Sigmoid colon (tissue), 6 donors: ENCODE measurements at regions not wholly inside any gene's neighbourhood (a gene's known extent, or its start where the extent isn't known, plus 50 kb on each side); places are given as distances from the start of the nearest gene placed in this dataset.
A peak's percentile ranks its signal among the peaks of the same experiment; 100 is the strongest.

Experiments
- DNase-seq: peaks from one replicate; pipeline ENCODE4 v3.0.0-alpha.2; 2019
- H3K27ac ChIP-seq, 4 donors: fragments of 200-600 bp; sonication (generic); one replicate each; pipeline ENCODE4 v1.5.1; 2016 to 2019; ENCODE audit warnings: mild to moderate bottlenecking in 1 of 4
- H3K27me3 ChIP-seq, 3 donors: fragments of 200-600 bp; sonication (generic); one replicate each; pipeline ENCODE4 v1.5.1; 2019; ENCODE audit warnings: mild to moderate bottlenecking in 1 of 3
- H3K36me3 ChIP-seq, 4 donors: fragments of 200-600 bp; sonication (generic); one replicate each; pipeline ENCODE4 v1.5.1; 2016 to 2019
- H3K4me1 ChIP-seq, 4 donors: fragments of 200-600 bp; sonication (generic); one replicate each; pipeline ENCODE4 v1.5.1; 2017 to 2019
- H3K4me3 ChIP-seq, 4 donors: fragments of 200-600 bp; sonication (generic); one replicate each; pipeline ENCODE4 v1.5.1; 2017 to 2019; ENCODE audit warnings: mild to moderate bottlenecking in 2 of 4, moderate library complexity in 1 of 4
- H3K9me3 ChIP-seq, 4 donors: fragments of 200-600 bp in 3 of 4; sonication (generic) in 3 of 4; one replicate each; pipeline versions ENCODE4 v1.5.1 to v1.6.1; 2013 to 2019
- EP300 ChIP-seq, 4 donors: sonication (generic); formaldehyde crosslinking; IDR thresholded peaks; one replicate each; pipeline ENCODE4 v1.6.1; 2017; ENCODE audit warnings: antibody characterized with exemption in 4 of 4
- POLR2A ChIP-seq, 2 donors: fragments of 450-650 bp; IDR thresholded peaks; one replicate each; pipeline ENCODE4 v1.6.1; 2016; ENCODE audit warnings: antibody characterized with exemption in 2 of 2, mild to moderate bottlenecking in 2 of 2, moderate library complexity in 2 of 2
- POLR2AphosphoS5 ChIP-seq, 4 donors: sonication (generic); formaldehyde crosslinking; IDR thresholded peaks; one replicate each; pipeline ENCODE4 v1.6.1; 2017; ENCODE audit warnings: antibody characterized with exemption in 4 of 4
- WGBS, 2 donors: extraction: QIAGEN DNeasy Blood & Tissue Kit; methylation state at CpG; one replicate each; pipeline ENCODE4 v1.1.7; 2013; 5-methylcytosine and 5-hydroxymethylcytosine counted together
- intact Hi-C: fragments of 100-400 bp; cut with DNase I; formaldehyde crosslinking; loops from one replicate; pipeline ENCODE4 v1.15.1; 2023
- TF ChIP-seq, protein P1 (sequence below), 4 experiments: fragments of 450-650 bp in 3 of 4; fragments of 200-600 bp in 1 of 4; IDR thresholded peaks; one replicate each; pipeline ENCODE4 v1.5.1; 2016 to 2019; ENCODE audit warnings: antibody characterized with exemption in 4 of 4, mild to moderate bottlenecking in 3 of 4, moderate library complexity in 2 of 4
- donor health status: healthy with polysubstance abuse.
- donor health status: healthy.

DNA sequence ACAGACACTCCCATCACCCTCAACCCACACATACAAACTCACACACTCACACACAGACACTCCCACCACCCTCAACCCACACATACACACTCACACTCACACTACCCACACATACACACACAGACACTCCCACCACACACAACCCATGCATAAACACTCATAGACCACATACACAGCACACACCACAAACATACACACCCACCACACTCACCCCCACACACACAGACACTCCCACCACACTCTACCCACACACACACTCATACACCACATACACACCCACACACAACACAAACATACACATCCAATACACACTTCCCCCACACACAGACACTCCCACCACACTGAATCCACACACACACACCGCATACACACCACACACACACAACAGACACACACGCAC lies 521.2 kb downstream of the TCERG1L start:
- Histone ChIP-seq H3K27me3 (no peaks in the 10 kb centered on the region), H3K9me3 (no peaks in the 10 kb centered on the region), H3K4me1 (no peaks in the 10 kb centered on the region), H3K27ac (no peak overlapping the region), H3K4me3 (no peak overlapping the region), H3K36me3 (no peaks in the 10 kb centered on the region)
- WGBS, 2 donors: 23 to 25% methylated on average over 2 of the region's 2 CpGs
- no peak for DNase-seq
- intact Hi-C loops: no loop called here
- TF ChIP-seq, protein P1, sequence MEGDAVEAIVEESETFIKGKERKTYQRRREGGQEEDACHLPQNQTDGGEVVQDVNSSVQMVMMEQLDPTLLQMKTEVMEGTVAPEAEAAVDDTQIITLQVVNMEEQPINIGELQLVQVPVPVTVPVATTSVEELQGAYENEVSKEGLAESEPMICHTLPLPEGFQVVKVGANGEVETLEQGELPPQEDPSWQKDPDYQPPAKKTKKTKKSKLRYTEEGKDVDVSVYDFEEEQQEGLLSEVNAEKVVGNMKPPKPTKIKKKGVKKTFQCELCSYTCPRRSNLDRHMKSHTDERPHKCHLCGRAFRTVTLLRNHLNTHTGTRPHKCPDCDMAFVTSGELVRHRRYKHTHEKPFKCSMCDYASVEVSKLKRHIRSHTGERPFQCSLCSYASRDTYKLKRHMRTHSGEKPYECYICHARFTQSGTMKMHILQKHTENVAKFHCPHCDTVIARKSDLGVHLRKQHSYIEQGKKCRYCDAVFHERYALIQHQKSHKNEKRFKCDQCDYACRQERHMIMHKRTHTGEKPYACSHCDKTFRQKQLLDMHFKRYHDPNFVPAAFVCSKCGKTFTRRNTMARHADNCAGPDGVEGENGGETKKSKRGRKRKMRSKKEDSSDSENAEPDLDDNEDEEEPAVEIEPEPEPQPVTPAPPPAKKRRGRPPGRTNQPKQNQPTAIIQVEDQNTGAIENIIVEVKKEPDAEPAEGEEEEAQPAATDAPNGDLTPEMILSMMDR (IDR thresholded peaks at IDR 0.05): no peak
- TF ChIP-seq POLR2A (IDR thresholded peaks at IDR 0.05) (no peak), EP300 (IDR thresholded peaks at IDR 0.05) (no peak), POLR2AphosphoS5 (IDR thresholded peaks at IDR 0.05) (no peak)

DNA sequence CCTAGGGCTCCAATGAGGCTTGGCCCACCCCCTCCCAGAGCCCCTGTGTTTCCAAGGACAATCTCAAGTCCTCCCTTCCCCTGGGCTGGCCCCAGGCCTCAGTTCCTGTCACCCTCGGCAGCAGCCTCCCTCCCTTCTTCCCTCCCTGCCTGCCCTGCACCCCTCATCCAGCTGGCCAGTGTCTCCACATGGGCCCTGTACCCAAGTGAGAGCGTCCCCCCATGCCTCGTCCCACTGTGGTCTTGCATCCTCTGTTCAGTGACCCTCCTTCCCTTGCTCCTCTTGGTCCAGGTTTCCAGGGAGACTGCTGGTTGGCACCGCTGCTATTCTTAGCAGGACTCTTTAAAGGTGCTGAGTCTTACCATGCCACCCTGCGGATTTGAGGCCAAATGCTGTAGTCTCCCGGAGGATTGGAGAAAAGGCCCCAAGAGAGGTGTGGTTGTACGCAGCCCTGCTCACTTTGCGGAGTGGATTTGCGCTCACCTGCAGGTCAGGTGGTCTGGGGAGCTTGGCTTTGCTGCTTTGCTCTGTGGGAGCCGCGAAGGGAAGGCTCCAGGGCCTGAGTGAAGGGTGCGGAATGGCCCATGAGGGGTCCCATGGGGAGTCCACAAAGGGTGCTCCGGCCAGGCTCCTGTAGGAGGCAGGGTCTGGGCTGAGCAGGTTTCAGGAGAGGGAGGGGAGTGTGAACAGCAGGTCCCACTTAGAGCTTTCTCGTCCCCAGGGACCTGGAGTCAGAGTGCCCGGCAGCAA lies 519.2 kb downstream of the TCERG1L start:
- intact Hi-C loops: no loop called here
- Histone ChIP-seq H3K4me1 (no peaks in the 10 kb centered on the region), H3K27ac (no peak overlapping the region), H3K4me3 (no peak overlapping the region), H3K9me3 (no peaks in the 10 kb centered on the region), H3K36me3 (no peaks in the 10 kb centered on the region), H3K27me3 (no peaks in the 10 kb centered on the region)
- DNase-seq: no peak
- TF ChIP-seq, protein P1 (IDR thresholded peaks at IDR 0.05): no peak
- no peak for TF ChIP-seq POLR2AphosphoS5 (IDR thresholded peaks at IDR 0.05)
- no peak for TF ChIP-seq EP300 (IDR thresholded peaks at IDR 0.05)
- TF ChIP-seq POLR2A (IDR thresholded peaks at IDR 0.05): no peak
- 86 to 92% methylated on average over 15 of the region's 15 CpGs for WGBS, 2 donors

DNA sequence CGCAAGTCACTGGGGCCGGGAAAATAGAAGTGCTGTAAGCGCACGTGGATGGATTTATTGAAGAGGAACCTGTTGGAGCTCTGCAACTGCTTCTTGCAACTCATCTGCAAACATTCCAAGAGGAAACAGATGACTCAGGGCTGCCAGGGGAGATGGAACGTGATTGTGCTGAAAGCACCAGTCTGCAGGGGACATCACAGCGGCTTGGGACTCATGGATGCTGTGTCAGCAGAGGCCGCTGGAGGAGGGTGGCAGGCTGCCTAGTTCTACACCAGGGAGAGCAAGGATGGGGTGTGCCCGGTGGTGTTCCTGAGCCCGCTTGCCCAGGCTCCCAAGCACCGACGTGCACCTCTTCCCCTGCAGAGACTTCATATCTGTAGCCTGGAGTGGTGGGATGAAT lies 515.7 kb downstream of the TCERG1L start:
- 81 to 82% methylated on average over 11 of the region's 11 CpGs for WGBS, 2 donors
- Histone ChIP-seq H3K9me3 (no peaks in the 10 kb centered on the region), H3K27ac (no peak overlapping the region), H3K4me1 (no peaks in the 10 kb centered on the region), H3K36me3 (no peaks in the 10 kb centered on the region), H3K4me3 (no peak overlapping the region), H3K27me3 (no peaks in the 10 kb centered on the region)
- intact Hi-C loops: no loop called here
- TF ChIP-seq EP300 (IDR thresholded peaks at IDR 0.05) (no peak), POLR2A (IDR thresholded peaks at IDR 0.05) (no peak), POLR2AphosphoS5 (IDR thresholded peaks at IDR 0.05) (no peak)
- TF ChIP-seq, protein P1 (IDR thresholded peaks at IDR 0.05): no peak
- DNase-seq: peak; percentile 60

DNA sequence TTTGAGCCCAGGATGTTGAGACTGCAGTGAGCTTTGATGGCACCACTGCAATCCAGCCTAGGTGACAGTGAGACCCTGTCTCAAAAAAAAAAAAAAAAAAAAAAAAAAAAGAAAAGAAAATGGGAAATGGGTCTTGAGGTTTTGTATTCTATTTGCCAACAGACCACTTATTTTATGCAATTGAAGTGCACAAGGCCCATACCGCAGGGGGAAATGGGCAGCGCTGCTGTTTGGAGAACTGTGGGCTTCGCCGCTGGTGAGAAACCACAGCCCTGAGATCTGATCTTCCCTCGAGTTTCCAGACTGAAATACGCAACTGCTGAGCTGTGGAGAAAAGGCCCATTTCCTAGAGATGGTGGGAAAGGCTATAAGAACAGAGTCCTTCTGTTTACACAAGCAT lies 512.0 kb downstream of the TCERG1L start:
- DNase-seq: no peak
- no peak for TF ChIP-seq EP300 (IDR thresholded peaks at IDR 0.05)
- TF ChIP-seq POLR2A (IDR thresholded peaks at IDR 0.05): no peak
- no peak for TF ChIP-seq POLR2AphosphoS5 (IDR thresholded peaks at IDR 0.05)
- TF ChIP-seq, protein P1 (IDR thresholded peaks at IDR 0.05): no peak
- Histone ChIP-seq H3K36me3 (no peaks in the 10 kb centered on the region), H3K27me3 (no peaks in the 10 kb centered on the region), H3K4me3 (no peak overlapping the region), H3K9me3 (no peaks in the 10 kb centered on the region), H3K27ac (no peak overlapping the region), H3K4me1 (no peaks in the 10 kb centered on the region)
- intact Hi-C loops: no loop called here
- WGBS, 2 donors: 55 to 78% methylated on average over 6 of the region's 6 CpGs

DNA sequence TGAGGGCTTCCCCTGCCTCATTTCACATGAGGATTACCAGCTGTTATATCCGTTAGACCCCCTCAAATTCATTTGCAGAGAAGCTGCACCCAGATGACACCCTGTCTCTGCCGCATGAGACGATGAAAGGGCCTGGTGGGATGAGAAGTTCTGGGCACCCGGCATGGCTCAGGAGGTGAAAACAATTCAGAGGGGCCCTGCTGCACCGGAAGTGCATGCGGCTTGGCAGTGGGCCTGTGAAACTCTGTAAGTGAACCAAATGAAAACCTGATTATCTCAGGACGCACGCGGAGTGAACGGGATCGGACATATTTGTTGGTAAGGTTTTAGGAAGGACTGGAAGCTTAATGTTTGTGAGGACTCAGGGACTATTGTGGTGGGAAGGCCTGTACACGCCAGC lies 511.2 kb downstream of the TCERG1L start:
- intact Hi-C loops: no loop called here
- Histone ChIP-seq H3K27me3 (no peaks in the 10 kb centered on the region), H3K9me3 (no peaks in the 10 kb centered on the region), H3K36me3 (no peaks in the 10 kb centered on the region), H3K4me1 (no peaks in the 10 kb centered on the region), H3K4me3 (no peak overlapping the region), H3K27ac (no peak overlapping the region)
- TF ChIP-seq EP300 (IDR thresholded peaks at IDR 0.05) (no peak), POLR2AphosphoS5 (IDR thresholded peaks at IDR 0.05) (no peak), POLR2A (IDR thresholded peaks at IDR 0.05) (no peak)
- TF ChIP-seq, protein P1 (IDR thresholded peaks at IDR 0.05): no peak
- WGBS, 2 donors: 91 to 92% methylated on average over 12 of the region's 12 CpGs
- no peak for DNase-seq
